Fibroblast of lung (primary cell): ENCODE measurements at regions not wholly inside any gene's neighbourhood (a gene's known extent, or its start where the extent isn't known, plus 50 kb on each side); places are given as distances from the start of the nearest gene placed in this dataset.

ENCODE experiments used
- DNase-seq, 2 donors: peaks; one replicate each; pipeline versions ENCODE4 v3.0.0 to v3.0.0-alpha.2; 2010; ENCODE audit warnings: low read depth in 2 of 2
- H2AFZ ChIP-seq: 2 replicates; pipeline ENCODE4 v1.5.1; 2012; ENCODE audit warnings: low read length, control low read depth, inconsistent platforms
- H3K27ac ChIP-seq: 2 replicates; pipeline ENCODE4 v1.5.1; 2011; ENCODE audit warnings: low read length, control low read depth; ENCODE audit not compliant: insufficient read depth
- H3K27me3 ChIP-seq: 2 replicates; pipeline ENCODE4 v1.5.1; 2011; ENCODE audit warnings: mild to moderate bottlenecking, low read length; ENCODE audit not compliant: control insufficient read depth, insufficient read depth
- H3K36me3 ChIP-seq: 2 replicates; pipeline ENCODE4 v1.5.1; 2011; ENCODE audit warnings: low read length; ENCODE audit not compliant: control insufficient read depth, insufficient read depth
- H3K4me1 ChIP-seq: 2 replicates; pipeline ENCODE4 v1.5.1; 2011; ENCODE audit warnings: low read length; ENCODE audit not compliant: control insufficient read depth, insufficient read depth; ENCODE audit errors: extremely low read depth
- H3K4me2 ChIP-seq: 2 replicates; pipeline ENCODE4 v1.5.1; 2011; ENCODE audit warnings: low read length, control low read depth; ENCODE audit not compliant: insufficient read depth; ENCODE audit errors: extremely low read depth
- H3K4me3 ChIP-seq, 4 experiments: fragments of 200-600 bp in 1 of 4; sonication (generic) in 1 of 4; replicated peaks in 1 of 4; 2 replicates each; pipeline ENCODE4 v1.5.1; 2011 to 2016; ENCODE audit warnings: low read length in 4 of 4, low read depth in 3 of 4, mild to moderate bottlenecking in 3 of 4, control low read depth in 2 of 4, inconsistent platforms in 1 of 4, mixed read lengths in 1 of 4; ENCODE audit not compliant: insufficient read depth in 1 of 4; ENCODE audit errors: control extremely low read depth in 1 of 4
- H3K79me2 ChIP-seq: 2 replicates; pipeline ENCODE4 v1.5.1; 2012; ENCODE audit warnings: mild to moderate bottlenecking, low read length, inconsistent platforms; ENCODE audit not compliant: control insufficient read depth, insufficient read depth
- H3K9ac ChIP-seq: 2 replicates; pipeline ENCODE4 v1.5.1; 2011; ENCODE audit warnings: mild to moderate bottlenecking, low read length, control low read depth; ENCODE audit not compliant: insufficient read depth
- H3K9me3 ChIP-seq: 2 replicates; pipeline ENCODE4 v1.5.1; 2012; ENCODE audit warnings: low read depth, low read length; ENCODE audit not compliant: control insufficient read depth, insufficient read depth
- H4K20me1 ChIP-seq: 2 replicates; pipeline ENCODE4 v1.5.1; 2011; ENCODE audit warnings: low read length; ENCODE audit not compliant: control insufficient read depth, insufficient read depth; ENCODE audit errors: extremely low read depth
- EZH2 ChIP-seq: IDR thresholded peaks from 2 replicates; pipeline ENCODE4 v1.5.1; 2012; ENCODE audit warnings: low read length, control low read depth, mild to moderate bottlenecking; ENCODE audit errors: missing control alignments
- TF ChIP-seq, protein P1 (sequence below), 2 donors: IDR thresholded peaks in 1 of 2; conservative IDR thresholded peaks in 1 of 2; 1 replicate in 1 of 2; 2 replicates in 1 of 2; pipeline ENCODE4 v1.5.1; 2011 to 2012; ENCODE audit warnings: low read length in 2 of 2, control low read depth in 1 of 2, inconsistent platforms in 1 of 2, low read depth in 1 of 2, mild to moderate bottlenecking in 1 of 2

DNA sequence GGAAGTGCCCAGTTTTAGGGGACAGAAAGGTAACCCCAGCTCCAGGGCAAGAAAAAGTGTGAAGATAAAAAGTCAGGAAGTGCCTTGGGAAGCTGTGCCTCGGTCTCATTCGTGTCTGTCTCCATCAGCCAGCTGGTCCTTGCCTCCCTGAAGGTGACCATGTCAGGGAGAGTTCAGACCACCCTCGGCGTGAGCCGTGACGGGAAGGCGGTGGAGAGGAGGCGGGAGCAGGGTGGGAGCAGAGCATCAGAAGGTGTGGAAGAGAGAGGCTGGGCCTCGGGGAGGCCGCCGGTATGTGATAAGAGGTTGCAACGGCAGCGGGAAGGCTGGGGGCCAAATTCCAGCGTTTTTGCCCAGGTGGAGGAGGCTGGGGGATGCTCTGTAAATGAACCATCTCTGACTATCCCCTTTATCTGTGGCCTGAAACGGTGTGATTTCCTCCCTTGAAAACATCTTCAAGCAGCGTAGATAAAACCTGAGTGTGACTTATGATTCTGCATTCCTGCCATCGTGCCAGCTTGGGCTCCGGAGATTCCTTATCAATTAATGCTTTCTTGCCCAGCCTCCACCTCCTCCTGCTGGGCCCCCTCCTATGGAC, 251.8 kb downstream of the IRF8 start:
- no peak overlapping the region for H3K27ac ChIP-seq
- peaks cover 2% of the 10 kb centered on the region for H3K4me1 ChIP-seq
- no peaks in the 10 kb centered on the region for H4K20me1 ChIP-seq
- no peaks in the 10 kb centered on the region for H3K79me2 ChIP-seq
- no peaks in the 10 kb centered on the region for H3K27me3 ChIP-seq
- no peak overlapping the region for H3K9ac ChIP-seq
- peak overlapping the region; percentile 63 for H2AFZ ChIP-seq
- no peaks in the 10 kb centered on the region for H3K9me3 ChIP-seq
- H3K4me3 ChIP-seq = no peak overlapping the region
- TF ChIP-seq, protein P1, sequence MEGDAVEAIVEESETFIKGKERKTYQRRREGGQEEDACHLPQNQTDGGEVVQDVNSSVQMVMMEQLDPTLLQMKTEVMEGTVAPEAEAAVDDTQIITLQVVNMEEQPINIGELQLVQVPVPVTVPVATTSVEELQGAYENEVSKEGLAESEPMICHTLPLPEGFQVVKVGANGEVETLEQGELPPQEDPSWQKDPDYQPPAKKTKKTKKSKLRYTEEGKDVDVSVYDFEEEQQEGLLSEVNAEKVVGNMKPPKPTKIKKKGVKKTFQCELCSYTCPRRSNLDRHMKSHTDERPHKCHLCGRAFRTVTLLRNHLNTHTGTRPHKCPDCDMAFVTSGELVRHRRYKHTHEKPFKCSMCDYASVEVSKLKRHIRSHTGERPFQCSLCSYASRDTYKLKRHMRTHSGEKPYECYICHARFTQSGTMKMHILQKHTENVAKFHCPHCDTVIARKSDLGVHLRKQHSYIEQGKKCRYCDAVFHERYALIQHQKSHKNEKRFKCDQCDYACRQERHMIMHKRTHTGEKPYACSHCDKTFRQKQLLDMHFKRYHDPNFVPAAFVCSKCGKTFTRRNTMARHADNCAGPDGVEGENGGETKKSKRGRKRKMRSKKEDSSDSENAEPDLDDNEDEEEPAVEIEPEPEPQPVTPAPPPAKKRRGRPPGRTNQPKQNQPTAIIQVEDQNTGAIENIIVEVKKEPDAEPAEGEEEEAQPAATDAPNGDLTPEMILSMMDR (conservative IDR thresholded peaks at IDR 0.05 in 1 of 2, IDR thresholded peaks at IDR 0.05 in 1 of 2; ENCODE audit: low read depth in 1 of 2, low read length in 2 of 2) = no peak
- no peak for TF ChIP-seq EZH2
- H3K4me2 ChIP-seq = peak overlapping the region; percentile 45
- no peaks in the 10 kb centered on the region for H3K36me3 ChIP-seq
- no peak for DNase-seq

DNA sequence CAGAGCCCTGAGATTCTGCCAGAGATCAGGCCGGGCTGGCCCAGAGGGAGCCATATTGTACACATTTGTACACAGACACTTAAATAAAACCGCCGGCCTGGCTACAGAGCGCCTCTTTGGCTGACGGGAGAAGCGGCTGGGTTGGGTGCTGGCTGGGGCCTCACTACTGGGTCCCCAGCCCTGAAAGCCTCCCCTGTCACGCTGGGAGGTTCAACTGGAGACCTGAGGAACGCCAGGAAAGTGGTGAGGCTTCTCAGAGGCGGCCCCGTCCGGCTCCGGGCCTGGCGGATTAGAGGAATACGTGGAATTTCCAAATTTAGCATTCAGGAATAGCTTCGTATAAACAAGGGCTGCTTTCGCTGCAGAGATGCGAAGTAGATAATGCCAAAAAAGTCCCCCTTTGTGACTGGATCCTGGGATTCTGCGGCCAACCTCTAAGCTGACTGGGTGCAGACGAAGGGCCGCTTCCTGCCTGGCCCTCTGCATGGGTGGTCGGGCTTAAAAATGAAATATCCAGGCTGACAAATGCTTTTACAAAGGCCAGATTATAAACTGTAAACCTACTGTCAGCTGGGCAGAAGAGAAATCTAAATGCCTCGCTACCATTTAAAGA, 252.4 kb downstream of the IRF8 start:
- Histone ChIP-seq H3K9ac (no peak overlapping the region), H3K9me3 (no peaks in the 10 kb centered on the region), H4K20me1 (no peaks in the 10 kb centered on the region), H3K27ac (no peak overlapping the region), H3K79me2 (no peaks in the 10 kb centered on the region), H3K4me1 (peaks cover 2% of the 10 kb centered on the region), H3K4me2 (peak overlapping the region; percentile 45), H3K4me3 (no peak overlapping the region), H3K27me3 (no peaks in the 10 kb centered on the region), H2AFZ (peak overlapping the region; percentile 63), H3K36me3 (no peaks in the 10 kb centered on the region)
- no peak for TF ChIP-seq EZH2
- TF ChIP-seq, protein P1 (conservative IDR thresholded peaks at IDR 0.05 in 1 of 2, IDR thresholded peaks at IDR 0.05 in 1 of 2; ENCODE audit: low read depth in 1 of 2, low read length in 2 of 2) = no peak
- no peak for DNase-seq

DNA sequence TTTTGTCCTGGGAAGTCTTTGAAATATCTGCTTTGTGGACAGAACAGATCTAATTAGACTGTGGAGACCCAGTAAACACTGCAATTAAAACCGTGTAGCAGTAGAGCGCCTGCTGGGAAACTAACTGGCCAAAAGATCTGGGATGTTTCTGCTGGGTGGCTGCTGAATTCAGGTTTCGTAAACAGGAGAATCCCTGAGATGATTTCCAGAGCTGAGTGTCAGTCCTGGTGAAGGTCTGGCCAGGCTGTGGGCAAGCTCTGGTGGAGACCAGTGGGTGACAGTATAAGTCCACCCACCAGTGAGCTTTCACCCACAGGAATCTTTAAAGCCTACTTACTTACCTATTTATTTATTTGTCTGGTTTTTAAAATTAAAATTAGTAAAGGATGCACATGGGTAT, 257.2 kb downstream of the IRF8 start:
- DNase-seq = no peak
- H3K27me3 ChIP-seq = no peaks in the 10 kb centered on the region
- H3K4me2 ChIP-seq = no peak overlapping the region
- no peak for TF ChIP-seq EZH2
- TF ChIP-seq, protein P1 (conservative IDR thresholded peaks at IDR 0.05 in 1 of 2, IDR thresholded peaks at IDR 0.05 in 1 of 2; ENCODE audit: low read depth in 1 of 2, low read length in 2 of 2) = no peak
- H3K79me2 ChIP-seq = no peaks in the 10 kb centered on the region
- H3K27ac ChIP-seq = no peak overlapping the region
- H3K4me1 ChIP-seq = peaks cover 1% of the 10 kb centered on the region
- no peaks in the 10 kb centered on the region for H3K9me3 ChIP-seq
- no peak overlapping the region for H3K9ac ChIP-seq
- H2AFZ ChIP-seq = no peak overlapping the region
- H3K36me3 ChIP-seq = no peaks in the 10 kb centered on the region
- H4K20me1 ChIP-seq = no peaks in the 10 kb centered on the region
- H3K4me3 ChIP-seq = no peak overlapping the region
